HL-60 (cell line): ENCODE measurements at regions not wholly inside any gene's neighbourhood (a gene's known extent, or its start where the extent isn't known, plus 50 kb on each side); places are given as distances from the start of the nearest gene placed in this dataset.

ENCODE experiments used
- DNase-seq, 2 experiments: peaks; one replicate each; pipeline ENCODE4 v3.0.0-alpha.2; 2010 to 2020; ENCODE audit warnings: low read depth in 1 of 2, low spot score in 1 of 2
- H3K27ac ChIP-seq: fragments of 250-450 bp; sonication (Bioruptor Pico); replicated peaks from 2 replicates; pipeline ENCODE4 v1.5.1; 2020; ENCODE audit warnings: mild to moderate bottlenecking, moderate library complexity
- H3K27me3 ChIP-seq: fragments of 250-450 bp; sonication (Bioruptor Pico); 2 replicates; pipeline ENCODE4 v1.5.1; 2021; ENCODE audit warnings: mild to moderate bottlenecking, moderate library complexity; ENCODE audit not compliant: insufficient read depth, poor library complexity, severe bottlenecking
- H3K4me3 ChIP-seq: replicated peaks from 2 replicates; pipeline ENCODE4 v1.5.1; 2011; ENCODE audit warnings: mild to moderate bottlenecking, control low read depth, low read length; ENCODE audit not compliant: insufficient read depth
- CTCF ChIP-seq: IDR thresholded peaks from one replicate; pipeline ENCODE4 v1.5.1; 2011; ENCODE audit warnings: low read length, control low read depth, inconsistent platforms; ENCODE audit not compliant: insufficient read depth
- GABPA ChIP-seq: IDR thresholded peaks from 2 replicates; pipeline ENCODE4 v1.6.1; 2012; ENCODE audit warnings: low read depth
- POLR2AphosphoS5 ChIP-seq: IDR thresholded peaks from 2 replicates; pipeline ENCODE4 v1.6.1; 2012; ENCODE audit warnings: low read depth
- REST ChIP-seq: IDR thresholded peaks from 2 replicates; pipeline ENCODE4 v1.6.1; 2012; ENCODE audit warnings: low read depth; ENCODE audit not compliant: insufficient replicate concordance
- SPI1 ChIP-seq: IDR thresholded peaks from 2 replicates; pipeline ENCODE4 v1.6.1; 2012; ENCODE audit warnings: low read depth, mild to moderate bottlenecking, borderline replicate concordance

GRCh38 chr13:74270018-74270417 is 135.8 kb upstream of the KLF12 start:
- Histone ChIP-seq H3K27ac (no peak overlapping the region), H3K4me3 (no peak overlapping the region), H3K27me3 (no peaks in the 10 kb centered on the region)
- no peak for DNase-seq
- TF ChIP-seq CTCF (no peak), POLR2AphosphoS5 (no peak), SPI1 (no peak), GABPA (no peak), REST (no peak)

GRCh38 chr13:74266861-74267260 is 132.7 kb upstream of the KLF12 start:
- no peak for DNase-seq
- no peak overlapping the region for H3K27ac ChIP-seq
- TF ChIP-seq POLR2AphosphoS5 (no peak), REST (no peak), SPI1 (no peak), GABPA (no peak), CTCF (no peak)
- H3K27me3 ChIP-seq, result no peaks in the 10 kb centered on the region
- no peak overlapping the region for H3K4me3 ChIP-seq

- no peak overlapping the region for H3K27ac ChIP-seq
- H3K27me3 ChIP-seq, result no peaks in the 10 kb centered on the region
- no peak for TF ChIP-seq REST
- no peak for TF ChIP-seq CTCF
- TF ChIP-seq GABPA, result no peak
- TF ChIP-seq SPI1, result no peak
- TF ChIP-seq POLR2AphosphoS5, result no peak
- no peak overlapping the region for H3K4me3 ChIP-seq
- DNase-seq, result no peak
Observed at GRCh38 chr13:74266309-74266708, 132.1 kb upstream of the KLF12 start.
